ENCODE measurements at regions not wholly inside any gene's neighbourhood (a gene's known extent, or its start where the extent isn't known, plus 50 kb on each side); places are given as distances from the start of the nearest gene placed in this dataset.
A peak's percentile ranks its signal among the peaks of the same experiment; 100 is the strongest.

DNA sequence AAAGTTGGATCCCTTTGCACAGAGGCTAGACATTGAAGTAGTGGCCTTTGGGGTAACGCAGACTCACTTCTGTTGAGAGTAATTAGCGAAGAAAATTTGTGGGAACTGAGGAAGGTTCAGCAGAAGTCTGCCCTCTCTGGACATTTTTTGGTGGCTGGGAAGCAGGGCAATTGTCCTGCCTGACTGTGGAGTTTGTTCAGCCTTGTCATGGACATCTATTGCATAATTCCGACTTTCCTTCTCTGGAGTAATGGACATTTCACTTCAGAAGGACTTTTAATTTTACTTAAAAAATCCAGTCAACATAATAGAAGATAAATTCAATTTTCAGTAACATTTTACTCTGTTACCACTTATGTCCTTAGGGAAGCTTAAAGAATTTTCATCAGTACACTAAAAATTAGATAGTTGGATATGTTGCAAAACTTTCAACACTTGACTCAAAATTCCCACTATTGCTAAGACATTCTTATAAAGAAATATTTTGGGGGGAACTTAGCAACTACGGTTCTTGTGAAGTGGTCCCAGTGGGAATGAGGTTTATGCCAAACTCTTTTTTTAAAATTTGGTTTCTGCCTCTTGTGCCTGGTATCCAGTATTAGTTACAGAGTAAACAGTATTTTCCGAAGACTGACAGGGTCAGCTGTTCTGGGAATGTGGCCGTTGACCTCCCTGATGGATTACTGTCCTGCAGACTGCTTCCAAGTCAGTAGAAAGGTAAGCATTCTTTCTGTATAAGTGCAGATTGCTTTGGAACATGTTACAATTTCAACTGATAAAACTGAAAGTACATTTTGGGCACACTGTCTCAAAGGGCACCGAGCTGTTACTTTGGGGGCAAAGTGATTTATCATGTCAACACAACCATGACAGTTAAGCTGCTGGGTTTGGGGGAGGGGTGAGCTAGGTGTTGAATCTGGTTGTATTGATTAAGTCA lies 100.6 kb upstream of the MLIP start:
- DNase-seq = no peak

DNA sequence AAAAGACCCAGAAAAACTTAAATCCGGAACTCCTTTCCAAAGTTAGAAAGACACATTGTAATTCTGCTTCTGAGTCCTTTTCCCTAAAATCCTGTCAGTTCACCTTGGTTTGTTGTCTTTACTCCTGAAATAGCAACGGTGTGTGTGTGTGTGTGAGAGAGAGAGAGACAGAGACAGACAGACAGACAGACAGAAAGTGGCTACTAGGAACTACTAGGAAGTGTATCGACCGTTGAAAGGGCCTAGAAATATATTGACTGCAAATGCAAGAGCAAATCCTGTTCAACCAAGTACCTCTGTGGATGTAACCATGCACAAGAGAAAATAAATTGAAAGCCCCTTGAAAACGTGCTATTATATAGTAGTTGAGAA lies 100.0 kb upstream of the MLIP start:
- no peak for DNase-seq

DNA sequence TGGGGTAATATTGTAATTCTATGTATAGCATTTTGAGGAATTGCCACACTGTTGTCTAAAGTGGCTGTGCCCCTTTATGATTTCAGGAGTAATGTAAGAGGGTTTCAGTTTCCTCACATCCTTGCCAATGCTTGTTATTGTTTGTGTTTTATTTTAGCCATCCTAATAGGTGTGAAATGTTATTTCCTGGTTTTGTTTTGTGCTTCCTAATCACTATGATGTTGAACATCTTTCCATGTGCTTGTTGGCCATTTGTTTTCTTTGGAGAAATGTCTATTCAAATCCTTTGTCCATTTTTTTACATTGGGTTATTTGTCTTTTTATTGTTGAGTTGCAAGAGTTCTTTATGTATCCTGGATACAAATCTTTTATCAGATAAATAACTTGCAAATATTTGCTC lies 97.3 kb upstream of the MLIP start:
- no peak for DNase-seq

DNA sequence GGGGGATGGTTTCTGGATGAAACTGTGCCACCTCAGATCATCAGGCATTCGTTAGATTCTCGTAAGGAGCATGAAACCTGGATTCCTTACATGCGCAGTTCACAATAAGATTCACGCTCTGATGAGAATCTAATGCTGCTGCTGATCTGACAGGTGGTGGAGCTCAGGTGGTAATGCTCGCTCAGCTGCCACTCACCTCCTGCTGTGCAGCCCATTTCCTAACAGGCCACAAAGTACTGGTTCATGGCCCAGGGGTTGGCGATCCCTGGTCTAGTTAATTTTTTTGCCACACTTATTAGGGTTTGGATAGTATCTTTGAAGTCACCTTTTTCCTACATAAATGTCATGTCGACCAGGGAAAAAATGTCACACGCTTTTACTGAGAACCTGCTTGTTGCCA lies 96.8 kb upstream of the MLIP start:
- DNase-seq = peak in 2 of 3 experiments; percentile 36 to 50

DNA sequence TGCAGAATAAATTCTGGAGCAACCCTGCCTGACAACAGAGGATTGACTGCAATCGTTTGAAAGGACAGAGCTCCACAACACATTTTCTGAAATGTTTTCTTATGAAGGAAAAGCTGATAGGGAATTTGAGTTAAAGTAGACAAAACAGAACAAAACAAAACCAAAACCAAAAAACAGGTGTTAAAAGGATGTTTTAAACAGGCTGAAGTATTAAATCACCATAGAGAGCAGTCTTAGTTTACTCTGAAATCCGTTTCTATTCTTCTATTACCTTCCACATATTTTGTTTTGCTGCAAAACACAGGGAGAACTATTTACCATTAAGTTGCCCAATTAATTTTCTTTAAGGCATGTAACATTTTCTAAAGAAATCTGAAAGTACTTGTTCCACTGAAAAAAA lies 93.4 kb upstream of the MLIP start:
- DNase-seq = no peak

DNA sequence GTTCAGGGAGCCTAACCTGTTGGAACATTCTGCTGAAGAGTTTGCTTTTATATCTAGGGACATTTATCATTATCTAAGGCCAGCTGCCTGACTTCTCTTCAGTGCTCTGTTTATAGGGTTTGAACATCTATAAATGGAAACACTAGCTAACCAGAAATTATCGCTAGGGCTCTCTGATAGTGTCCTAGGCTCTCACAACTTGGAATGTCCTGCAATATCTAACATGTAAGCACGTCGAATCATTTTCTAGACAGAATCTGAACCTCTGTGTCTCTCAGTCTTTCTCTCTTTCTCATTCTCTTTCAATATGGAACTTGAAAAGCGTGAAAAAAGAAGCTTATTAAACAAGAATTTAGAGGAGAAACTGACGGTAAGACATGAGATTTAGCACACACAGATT lies 92.5 kb upstream of the MLIP start:
- DNase-seq = no peak

DNA sequence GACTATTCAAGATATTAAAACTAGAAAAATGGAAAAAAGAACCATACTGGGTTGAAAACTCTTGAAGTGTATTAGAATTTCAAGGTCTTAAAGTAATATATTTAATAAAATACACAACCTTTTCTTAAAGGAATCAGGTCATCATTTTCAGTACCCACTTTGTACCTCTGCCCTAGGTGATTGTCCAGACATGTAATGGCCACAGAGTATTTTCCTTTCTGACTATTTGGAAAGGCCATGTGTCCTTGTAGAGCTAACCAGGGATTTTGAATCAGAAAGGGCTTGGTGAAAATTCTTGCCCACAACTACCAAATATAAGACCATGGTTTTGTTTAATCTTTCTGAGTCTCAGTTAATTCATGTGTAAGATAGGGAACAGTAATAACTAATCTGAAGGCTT lies 91.4 kb upstream of the MLIP start:
- no peak for DNase-seq

DNA sequence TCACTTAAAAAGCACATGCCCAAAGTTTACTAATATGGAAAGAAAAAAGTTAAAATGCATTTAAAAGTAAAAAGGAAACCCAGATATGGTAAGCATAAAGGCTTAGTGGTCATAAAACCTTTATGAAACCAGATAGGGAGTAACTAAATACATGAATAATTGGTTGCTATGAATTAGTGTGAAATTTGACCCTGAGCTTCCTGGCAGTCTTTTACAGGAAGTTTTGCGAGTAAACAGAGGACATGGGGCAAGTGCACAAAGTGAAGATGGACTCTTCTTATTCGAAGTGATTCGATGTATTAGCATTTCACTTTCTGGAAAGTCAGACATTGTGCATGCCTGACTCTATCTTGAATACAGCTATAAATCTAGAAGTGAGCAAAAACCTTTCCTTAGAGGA lies 90.9 kb upstream of the MLIP start:
- DNase-seq = peak in 1 of 3 experiments; percentile 12

DNA sequence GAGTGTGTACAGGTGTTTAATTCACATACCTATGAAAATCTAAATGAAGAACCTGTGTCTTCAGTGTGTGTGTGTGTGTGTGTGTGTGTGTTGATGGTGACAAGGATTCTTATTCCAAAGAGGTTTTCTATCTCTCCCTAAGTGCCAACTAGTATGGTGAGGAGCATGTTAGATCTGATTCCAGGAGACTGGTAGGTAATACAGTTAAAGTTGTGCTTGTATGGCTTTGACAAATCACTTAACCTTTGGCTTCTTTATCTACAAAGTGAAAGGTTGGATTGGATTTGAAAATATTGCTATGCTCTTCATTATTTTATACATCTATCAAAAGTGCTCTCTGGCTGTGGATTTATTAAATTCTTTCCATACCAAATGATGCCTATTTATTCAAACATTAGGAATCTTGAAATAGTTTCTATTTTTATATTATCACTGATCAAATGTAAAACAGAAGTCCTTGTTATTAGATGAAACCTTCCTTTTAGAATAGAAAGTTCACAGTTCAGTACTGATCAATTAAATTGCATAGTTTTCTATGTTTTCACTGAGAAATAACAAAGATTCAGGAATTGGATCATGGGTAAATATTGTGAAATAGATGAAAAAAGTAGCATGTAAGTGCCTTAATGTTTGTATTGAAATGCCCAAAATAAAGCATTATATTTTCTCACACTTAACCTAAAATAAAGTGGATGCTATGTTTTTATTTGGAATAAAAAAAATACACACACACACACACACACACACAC lies 84.4 kb upstream of the MLIP start:
- DNase-seq = no peak

DNA sequence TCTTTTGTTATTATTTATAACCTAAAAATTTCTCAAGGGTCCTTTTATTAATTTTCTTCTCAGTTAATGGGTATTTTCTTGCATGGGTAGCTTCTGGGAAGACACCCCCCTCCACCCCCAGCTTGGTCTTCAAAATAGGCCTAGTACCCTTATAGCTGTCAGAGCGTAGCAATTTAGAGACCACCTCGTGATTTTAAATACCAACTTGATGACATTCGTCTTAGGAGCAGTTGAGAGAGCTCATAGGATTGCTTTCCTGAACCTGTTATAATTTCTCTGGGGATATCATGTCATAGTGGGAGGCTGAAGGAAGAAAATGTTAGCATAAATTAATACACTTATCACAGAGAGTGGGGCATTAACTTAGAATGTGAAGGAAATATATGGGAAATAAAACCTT lies 83.1 kb upstream of the MLIP start:
- no peak for DNase-seq

DNA sequence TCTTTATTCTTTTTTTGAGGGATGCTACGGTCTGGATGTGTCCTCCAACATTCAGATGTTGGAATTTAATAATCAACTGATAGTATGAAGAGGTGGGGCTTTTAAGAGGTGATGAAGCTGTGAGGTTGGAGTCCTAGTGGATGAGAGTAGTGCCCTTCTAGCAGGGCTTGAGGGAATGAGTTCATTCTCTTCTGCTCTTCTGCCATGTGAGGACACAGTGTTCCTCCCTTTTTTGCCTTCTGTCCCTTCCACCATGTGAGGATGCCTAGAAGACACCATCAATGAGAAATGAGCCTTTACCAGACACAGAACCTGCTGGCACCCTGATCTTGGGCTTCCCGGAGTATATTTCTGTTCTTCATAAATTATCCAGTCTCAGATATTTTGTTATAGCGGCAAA lies 82.1 kb upstream of the MLIP start:
- no peak for DNase-seq

DNA sequence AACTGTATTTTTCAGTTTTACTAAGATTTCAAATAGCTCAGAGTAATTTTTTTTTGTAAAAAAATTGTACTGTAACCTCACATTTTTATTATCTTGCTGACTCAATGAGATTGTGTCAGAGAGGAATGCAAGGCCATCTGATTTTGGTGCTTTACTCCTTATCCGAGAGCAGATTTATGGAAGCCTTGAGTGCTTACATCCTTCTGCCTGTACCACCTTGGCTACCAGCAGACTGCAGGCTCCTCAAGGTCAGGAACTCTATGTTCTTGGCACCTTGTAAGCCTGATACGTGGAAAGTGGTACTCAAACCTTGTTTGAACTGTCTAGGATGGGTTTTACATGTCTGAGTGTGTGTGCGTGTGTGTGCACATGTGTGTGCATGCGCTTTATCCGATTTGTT lies 80.1 kb upstream of the MLIP start:
- DNase-seq = no peak

DNA sequence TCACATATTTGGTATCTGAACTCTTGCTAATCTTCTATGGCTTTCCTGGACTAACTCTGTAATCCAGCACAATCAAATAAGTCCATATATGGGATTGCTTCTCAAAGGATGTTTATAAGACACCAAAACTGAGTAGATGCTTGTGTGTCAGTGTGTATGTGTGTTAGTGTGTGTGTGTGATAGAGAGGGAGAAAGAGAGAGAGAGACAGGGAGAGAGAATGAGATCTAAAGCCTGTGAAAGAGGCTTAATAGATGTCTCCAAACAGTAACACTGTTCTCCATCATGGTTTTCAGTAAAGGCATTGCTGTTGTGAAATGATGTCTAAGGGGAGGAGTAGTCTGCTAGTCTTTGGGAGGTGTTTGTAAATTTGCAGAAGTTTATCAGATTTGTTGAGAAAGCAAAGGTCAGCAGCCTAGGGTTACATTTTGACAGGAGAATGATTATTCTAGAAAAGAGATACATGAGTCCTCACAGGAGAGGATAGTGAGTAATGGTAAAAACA lies 73.9 kb upstream of the MLIP start:
- no peak for DNase-seq

DNA sequence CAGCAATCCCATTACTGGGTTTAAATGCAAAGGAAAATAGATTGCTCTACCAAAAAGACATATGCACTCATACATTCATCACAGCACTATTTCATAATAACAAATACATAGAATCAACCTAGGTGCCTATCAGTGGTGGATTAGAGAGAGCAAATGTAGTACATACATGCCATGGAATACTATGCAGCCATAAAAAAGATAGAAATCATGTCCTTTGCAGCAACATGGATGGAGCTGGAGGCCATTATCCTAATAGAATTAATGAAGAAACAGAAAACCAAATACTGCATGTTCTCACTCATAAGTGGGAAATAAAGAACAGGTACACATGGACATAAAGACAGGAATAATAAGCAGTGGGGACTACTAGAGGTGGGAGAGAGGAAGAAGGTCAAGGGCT lies 70.7 kb upstream of the MLIP start:
- no peak for DNase-seq

DNA sequence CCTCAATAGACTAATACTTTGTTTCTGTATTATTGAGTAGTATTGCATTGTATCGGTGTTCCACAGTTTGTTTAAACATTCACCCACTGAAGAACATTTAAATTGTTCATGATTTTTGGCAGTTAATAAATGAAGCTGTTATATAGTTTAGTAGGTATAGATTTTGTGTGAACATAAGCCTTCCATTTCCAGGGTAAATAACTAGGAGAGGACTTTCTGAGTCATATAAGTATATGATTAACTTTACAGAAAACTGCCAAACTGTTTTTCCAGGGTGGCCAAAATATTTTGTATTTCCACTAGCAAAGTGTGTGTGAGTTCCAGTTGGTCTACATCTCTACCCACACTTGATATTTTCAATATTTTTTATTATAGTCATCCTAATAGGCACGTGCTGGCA lies 70.0 kb upstream of the MLIP start:
- no peak for DNase-seq

DNA sequence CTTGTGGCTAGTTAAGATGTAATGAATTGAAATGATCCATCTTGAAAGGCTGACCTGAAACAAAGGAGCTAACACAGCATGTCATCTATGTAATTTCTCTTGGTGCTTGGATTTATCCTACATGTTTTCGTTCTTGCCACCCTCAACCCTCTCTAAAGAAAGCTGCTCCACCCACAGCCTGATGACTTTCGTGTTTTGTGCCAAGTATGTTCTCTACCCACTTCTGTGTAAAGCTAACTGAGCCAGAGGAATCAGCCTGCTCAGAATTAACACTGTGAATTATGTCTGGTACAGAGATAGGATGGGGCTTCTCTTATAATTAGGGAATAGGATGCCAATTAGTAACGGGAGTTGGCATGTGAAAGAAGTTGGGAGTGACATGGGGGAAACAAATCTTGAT lies 67.9 kb upstream of the MLIP start:
- DNase-seq = no peak

DNA sequence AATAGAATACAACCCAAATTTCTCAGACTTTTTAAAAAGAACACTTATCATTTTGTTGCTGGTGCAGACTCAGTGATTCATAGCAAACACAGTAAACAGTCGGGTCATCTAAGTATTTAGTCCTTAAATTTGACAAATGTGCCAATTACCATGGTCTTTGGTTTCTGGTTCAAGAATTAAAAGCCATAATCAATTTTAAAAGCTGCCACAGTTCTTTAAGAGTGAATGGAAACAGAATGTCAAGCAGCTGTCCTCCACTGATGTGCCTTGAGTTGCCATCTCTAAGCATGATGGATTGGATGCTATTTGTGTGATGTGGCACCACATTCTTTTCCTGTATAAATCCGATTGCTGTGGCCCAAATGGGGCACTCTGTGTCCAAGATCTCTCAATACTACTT lies 67.2 kb upstream of the MLIP start:
- no peak for DNase-seq

DNA sequence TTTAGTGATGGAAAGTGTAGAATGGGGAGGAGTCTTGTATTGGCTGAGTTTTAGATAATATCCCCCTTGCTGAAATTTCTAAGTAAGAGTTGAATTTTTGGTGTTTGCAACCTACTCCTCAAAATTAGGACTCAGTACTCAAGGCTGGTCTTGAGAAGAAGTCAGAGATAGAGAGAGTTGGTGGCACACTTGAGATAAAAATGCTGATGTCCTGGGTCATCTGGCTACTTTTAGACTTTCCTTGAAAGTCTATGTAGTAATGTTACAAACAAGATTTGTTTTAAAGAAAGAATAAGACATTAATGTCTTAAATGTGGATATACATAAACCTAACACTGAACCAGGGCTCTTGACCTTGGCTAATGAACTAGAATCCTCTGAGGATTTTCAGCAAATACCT lies 62.5 kb upstream of the MLIP start:
- DNase-seq = no peak

DNA sequence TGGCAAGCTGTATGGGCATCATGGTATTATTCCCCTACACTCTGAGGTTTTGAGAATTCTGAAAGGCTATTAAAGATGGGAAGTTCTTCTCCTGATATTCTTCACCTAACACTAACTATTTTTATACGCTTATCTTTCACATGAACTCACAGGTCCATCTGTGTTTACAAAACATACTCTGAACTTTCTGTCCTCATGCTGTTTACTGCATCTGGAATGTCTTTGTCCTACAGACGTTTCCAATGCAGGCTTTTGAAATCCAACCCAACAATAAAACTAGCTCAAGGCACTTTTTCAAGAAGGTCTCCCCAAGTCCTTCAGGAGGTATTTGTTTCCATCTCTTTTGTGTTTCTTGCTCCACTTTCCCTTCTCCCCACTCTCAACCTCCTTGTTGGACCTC lies 60.5 kb upstream of the MLIP start:
- no peak for DNase-seq

DNA sequence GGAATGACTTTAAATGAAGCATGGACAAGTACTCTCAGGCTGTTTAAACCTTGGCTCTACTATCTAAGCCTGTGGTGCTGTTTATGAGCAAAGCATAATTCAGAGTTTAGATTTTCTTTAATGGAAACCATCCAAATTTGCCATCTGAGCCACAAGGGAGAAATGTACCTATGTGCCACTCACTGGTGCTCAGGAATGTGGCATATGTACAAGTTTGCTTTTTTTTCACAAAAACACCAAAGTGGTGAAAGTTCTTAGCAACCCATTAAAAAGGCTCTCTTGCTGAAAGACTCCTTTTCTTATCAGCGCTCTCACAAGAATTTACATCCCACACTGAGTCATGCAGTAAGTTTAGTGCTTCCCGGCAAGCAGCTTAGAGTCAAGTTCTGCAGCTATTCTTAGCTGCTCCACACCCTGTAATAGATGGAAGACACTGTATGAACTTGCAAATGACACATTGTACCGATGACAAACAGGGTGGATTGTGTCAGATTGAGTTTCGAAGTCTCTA lies 57.3 kb upstream of the MLIP start:
- peak in 1 of 3 experiments; percentile 67 for DNase-seq

DNA sequence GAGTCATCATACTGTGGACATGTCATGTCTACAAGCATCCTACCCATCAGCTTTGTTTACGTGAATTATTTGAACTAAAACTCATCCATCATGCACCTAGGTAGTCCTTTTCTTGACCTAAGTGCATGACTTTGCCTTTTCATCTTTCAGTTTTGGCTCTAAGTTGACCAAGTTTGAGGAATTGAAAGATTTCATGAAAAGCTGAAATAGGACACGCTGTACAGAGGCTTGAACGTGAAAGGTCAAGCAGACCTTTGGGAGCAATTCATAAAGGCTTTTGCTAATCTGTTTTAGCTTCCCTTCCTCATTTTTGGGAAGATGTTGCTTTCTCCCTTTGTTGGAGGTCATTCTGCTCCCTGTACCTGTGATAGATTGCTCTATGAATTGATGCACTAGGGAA lies 55.1 kb upstream of the MLIP start:
- no peak for DNase-seq

DNA sequence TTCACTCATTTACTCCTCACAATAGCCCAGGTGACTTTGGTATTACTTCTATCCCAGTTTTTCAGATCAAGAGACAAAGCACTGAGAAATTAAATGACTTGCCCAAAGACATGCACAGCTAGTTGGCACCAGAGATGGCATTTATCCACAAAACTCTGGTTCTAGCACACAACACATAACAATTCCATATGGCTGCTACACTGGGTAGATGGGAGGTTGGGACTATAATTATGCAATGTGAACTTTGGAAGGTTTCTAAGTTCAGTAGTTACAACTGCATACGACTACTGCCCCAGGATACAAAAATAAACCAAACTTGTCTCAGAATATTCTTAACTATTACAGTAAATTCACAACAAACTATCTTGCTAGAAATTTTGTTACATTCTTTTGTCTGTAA lies 54.2 kb upstream of the MLIP start:
- no peak for DNase-seq

DNA sequence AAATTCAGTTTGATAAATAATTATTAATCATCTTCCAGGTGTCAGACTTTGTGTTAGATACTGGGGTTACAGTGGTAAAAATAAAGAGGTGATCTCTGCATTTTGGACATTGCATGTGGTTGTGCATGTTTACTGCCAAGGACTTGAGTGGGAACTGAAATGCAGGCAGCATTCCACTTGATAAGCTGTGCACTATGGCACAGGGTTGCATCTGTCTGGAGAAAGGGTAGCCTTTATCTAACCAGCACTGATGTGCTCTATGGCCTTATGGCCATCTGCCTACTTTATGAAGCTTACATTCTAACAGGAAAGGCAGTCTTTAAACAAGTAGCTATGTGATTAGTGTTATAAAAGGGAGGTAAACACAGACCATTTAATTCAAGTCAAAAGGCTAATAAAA lies 53.0 kb upstream of the MLIP start:
- no peak for DNase-seq

DNA sequence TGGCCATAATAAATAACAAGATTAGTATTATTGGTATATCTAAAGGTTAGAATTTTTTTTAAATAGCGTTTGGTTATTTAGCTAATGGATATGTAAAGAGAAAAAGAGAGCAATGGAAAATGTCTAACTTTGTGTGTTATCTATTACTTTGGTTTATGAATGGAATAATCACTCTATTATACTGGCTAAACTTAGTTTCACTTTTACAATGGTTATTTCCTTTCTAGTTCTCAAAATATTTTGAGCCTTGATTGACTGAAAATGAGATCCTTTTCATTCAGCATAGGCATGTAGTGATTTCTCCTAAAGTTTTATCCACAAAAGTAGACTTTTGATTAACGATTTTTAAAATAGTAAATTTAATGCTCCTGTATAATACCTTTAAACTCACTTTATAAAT lies 51.6 kb upstream of the MLIP start:
- DNase-seq = no peak

Data from NCI-H1417 (cell line).